ENCODE measurements at regions not wholly inside any gene's neighbourhood (a gene's known extent, or its start where the extent isn't known, plus 50 kb on each side); places are given as distances from the start of the nearest gene placed in this dataset.

GRCh38 chr16:16865374-16865773 is 486.4 kb downstream of the NPIPA7 start:
- no peak overlapping the region for H3K4me3 ChIP-seq (replicated peaks; ENCODE audit: low read depth, low read length)
- no peak for DNase-seq (ENCODE audit: low read depth)
- no peak for TF ChIP-seq CTCF (IDR thresholded peaks at IDR 0.05; ENCODE audit: low read length, missing control alignments)

GRCh38 chr16:16867973-16868372 is 489.0 kb downstream of the NPIPA7 start:
- no peak for TF ChIP-seq CTCF (IDR thresholded peaks at IDR 0.05; ENCODE audit: low read length, missing control alignments)
- H3K4me3 ChIP-seq (replicated peaks; ENCODE audit: low read depth, low read length): no peak overlapping the region
- DNase-seq (ENCODE audit: low read depth): no peak

GRCh38 chr16:16868727-16869126 is 489.8 kb downstream of the NPIPA7 start:
- no peak for TF ChIP-seq CTCF (IDR thresholded peaks at IDR 0.05; ENCODE audit: low read length, missing control alignments)
- H3K4me3 ChIP-seq (replicated peaks; ENCODE audit: low read depth, low read length): no peak overlapping the region
- no peak for DNase-seq (ENCODE audit: low read depth)

- H3K4me3 ChIP-seq (replicated peaks; ENCODE audit: low read depth, low read length): no peak overlapping the region
- DNase-seq (ENCODE audit: low read depth): no peak
- no peak for TF ChIP-seq CTCF (IDR thresholded peaks at IDR 0.05; ENCODE audit: low read length, missing control alignments)
These were observed 490.8 kb downstream of the NPIPA7 start for GRCh38 chr16:16869746-16870145.

- no peak overlapping the region for H3K4me3 ChIP-seq (replicated peaks; ENCODE audit: low read depth, low read length)
- TF ChIP-seq CTCF (IDR thresholded peaks at IDR 0.05; ENCODE audit: low read length, missing control alignments): no peak
- no peak for DNase-seq (ENCODE audit: low read depth)
These were observed 492.3 kb downstream of the NPIPA7 start for GRCh38 chr16:16871196-16871595.

GRCh38 chr16:16877061-16877460 is 498.1 kb downstream of the NPIPA7 start:
- no peak for TF ChIP-seq CTCF (IDR thresholded peaks at IDR 0.05; ENCODE audit: low read length, missing control alignments)

GRCh38 chr16:16879567-16880251 is 500.8 kb downstream of the NPIPA7 start:
- no peak overlapping the region for H3K4me3 ChIP-seq (replicated peaks; ENCODE audit: low read depth, low read length)
- no peak for TF ChIP-seq CTCF (IDR thresholded peaks at IDR 0.05; ENCODE audit: low read length, missing control alignments)
- no peak for DNase-seq (ENCODE audit: low read depth)

More at GRCh38 chr16:16877061-16877460, 498.1 kb downstream of the NPIPA7 start:
- DNase-seq (ENCODE audit: low read depth): no peak
- H3K4me3 ChIP-seq (replicated peaks; ENCODE audit: low read depth, low read length): no peak overlapping the region

Data from fibroblast of pulmonary artery (primary cell).